ENCODE measurements at regions not wholly inside any gene's neighbourhood (a gene's known extent, or its start where the extent isn't known, plus 50 kb on each side); places are given as distances from the start of the nearest gene placed in this dataset.
"Not testable (repeated sequence)": the region's sequence is repeated elsewhere in the genome, so short reads cannot be mapped to it uniquely, and the experiment has no call there.

DNA sequence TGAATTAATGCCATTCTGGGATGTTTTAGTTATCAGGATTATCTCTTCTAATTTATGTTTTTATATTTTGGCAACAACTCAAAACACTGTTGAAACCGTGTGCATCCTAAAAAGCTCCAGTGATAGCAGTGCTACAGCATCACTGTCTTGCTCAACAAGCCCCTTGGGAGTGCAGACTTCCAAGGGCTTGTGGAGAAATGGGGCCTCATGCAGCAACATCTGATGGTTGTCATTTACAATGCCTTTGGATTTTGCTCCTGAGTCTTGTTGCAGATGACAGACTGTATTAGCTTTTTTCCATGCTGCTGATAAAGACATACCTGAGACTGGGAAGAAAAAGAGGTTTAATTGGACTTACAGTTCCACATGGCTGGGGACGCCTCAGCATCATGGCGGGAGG, 515.4 kb downstream of the NEBL start:
- DNase-seq: no peak

DNA sequence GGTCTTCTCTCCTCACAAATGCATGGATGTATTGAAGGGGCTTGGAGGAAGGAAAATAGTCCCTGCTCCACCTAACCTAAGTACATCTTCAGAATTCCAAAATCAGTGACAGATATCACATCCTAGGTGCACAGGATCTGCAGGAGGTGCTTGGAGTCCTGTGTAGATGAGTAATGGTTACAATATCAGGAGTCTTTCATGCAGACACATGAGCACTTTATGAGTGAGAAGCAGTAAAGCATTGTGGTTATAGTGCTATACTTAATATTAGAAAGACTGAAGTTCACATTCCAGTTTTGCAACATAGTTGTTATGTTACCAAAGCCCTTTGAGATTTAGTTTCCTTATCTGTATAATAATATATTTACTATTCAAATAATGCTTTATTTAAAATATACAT, 516.7 kb downstream of the NEBL start:
- no peak for DNase-seq

DNA sequence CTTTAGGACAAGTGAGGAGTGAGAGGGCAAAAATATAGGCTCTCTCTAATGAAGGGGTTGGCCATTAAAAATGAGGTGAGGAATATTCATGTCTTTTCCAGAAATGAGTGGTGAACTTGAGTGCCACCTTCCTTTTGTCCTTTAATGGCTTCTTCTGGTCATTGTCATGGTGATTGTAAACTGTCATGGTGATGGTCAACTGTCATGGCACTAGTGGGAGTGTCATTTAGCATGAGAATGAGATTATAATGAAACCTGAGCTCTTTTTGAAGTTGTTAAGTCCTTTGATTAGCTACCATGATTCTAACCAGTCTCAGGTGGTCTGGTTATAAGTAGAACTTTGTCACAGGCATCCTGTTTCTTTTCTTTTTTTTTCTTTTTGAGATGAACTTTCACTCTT, 524.4 kb downstream of the NEBL start:
- no peak for DNase-seq

DNA sequence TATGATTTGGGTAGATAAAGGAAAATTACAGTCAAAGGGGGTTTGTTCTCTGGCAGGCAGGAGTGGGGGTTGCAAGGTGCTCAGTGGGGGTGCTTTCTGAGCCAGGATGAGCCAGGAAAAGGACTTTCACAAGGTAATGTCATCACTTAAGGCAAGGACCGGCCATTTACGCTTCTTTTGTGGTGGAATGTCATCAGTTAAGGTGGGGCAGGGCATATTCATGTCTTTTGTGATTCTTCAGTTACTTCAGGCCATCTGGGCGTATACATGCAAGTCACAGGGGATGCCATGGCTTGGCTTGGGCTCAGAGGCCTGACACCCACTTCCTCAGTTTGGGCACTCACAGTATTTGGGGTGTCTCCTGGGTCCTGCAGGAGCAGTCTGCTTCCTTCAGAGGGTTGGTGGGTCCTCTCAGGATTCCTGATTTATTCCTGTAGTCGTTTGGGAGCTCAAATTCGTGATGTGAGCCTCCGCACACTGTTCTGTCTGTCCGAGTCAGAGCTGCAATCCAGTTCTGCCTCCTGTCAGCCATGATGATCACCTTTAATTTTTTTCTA, 526.1 kb downstream of the NEBL start:
- not testable (repeated sequence) for DNase-seq

DNA sequence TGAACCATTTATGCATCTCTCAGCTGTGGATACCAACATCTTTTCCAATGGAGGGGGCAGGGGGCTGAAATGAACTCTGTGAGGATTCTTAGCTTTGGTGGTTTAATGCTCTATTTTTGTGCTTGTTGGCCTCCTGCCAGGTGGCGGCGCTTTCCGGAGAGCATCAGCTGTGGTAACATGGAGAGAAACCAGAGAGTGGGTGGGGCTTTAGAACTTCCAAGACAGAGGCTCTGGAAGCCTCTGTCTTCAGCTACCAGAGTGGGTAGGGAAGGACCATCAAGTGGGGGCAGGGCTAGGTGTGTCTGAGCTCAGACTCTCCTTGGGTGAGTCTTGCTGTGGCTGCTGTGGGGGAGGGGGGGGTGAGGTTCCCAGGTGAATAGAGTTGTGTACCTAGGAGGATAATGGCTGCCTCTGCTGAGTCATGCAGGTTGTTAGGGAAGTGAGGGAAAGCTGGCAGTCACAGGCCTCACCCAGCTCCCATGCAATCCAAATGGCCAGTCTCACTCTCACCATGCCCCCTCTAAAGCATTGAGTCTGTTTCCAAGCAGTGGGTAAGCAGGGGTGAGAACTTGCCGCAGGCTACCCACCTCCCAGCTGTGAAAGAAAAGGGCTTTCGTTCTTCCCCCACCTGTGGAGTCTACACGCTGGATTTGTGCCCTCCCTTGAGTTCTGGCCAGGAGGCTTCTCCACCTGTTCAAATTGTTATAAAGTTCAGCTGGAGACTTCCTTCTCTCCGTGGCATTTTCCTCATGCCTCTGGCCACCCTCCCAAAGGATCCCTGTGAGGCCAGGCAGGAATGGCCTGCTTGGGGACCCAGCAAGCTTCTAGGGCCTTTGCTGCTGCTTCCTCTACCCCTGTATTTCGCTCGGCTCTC, 527.0 kb downstream of the NEBL start:
- DNase-seq: no peak

DNA sequence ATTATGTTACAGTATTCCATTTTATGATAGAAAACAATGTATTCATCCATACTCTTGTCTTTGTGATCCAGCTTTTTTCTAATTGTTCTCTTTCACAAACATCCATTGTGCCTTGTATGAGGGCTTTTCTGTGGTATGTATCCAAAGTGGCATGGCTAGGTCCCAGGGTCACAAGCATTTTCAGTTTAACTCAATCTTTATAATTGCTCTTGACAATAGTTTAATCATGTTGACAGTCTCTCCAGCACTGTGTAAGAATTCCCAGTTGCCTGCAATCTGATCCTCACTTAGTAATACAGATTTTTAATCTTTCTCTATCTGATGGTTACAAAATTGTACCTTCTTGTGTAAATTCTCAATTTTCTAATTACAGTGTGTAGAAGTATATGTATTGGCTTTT, 533.4 kb downstream of the NEBL start:
- DNase-seq: no peak

DNA sequence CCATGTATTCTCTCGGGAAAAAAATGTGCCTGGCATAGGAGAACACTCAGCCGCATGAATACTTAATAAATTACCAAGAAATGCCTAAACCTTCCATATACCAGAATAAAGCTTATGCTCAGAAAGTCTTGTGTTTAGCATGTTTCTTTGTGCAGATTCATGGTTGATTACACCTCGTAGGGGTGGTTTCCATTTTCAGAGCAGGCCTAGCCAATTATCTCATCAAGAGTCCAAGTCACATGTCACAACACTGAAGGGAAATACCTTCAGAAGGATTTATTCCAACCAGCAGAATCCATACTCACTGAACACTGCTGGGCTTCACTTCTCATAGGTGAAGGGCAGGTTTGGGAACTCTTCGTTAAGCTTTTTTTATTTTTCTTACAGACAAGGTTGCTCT, 539.7 kb downstream of the PLXDC2 start:
- DNase-seq: no peak

DNA sequence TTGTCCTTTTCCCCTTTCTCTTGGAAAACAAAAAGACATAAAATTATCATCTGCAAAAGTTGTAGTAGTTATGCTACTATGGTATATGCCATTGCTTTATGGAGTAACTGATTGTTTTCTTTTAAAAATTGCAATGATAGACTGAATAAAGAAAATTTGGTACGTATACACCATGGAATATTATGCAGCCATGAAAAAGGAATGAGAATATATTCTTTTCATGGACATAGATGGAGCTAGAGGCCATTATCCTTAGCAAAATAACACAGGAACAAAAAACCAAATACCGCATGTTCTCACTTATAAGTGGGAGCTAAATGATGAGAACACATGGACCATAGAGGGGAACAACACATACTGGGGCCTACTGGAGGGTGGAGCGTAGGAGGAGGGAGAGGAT, 538.8 kb downstream of the PLXDC2 start:
- no peak for DNase-seq

DNA sequence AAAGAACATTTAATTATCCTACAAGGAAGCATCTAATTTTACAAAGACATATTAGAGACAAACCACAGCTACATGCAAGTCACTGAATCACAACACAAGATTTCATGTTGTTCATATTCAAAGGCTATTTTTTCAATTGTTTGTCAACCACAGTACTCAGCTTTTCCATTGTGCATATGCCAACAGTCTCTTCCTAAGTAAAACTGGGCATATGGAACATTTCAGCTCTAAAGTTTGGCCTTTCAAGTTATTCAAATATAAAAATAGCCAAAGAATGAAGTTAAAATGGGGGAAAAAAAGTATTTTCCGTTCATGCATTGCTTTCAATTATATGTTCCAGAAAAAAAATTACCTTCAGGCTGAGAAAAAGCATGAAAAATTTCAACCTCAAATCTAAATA, 537.9 kb downstream of the PLXDC2 start:
- no peak for DNase-seq

DNA sequence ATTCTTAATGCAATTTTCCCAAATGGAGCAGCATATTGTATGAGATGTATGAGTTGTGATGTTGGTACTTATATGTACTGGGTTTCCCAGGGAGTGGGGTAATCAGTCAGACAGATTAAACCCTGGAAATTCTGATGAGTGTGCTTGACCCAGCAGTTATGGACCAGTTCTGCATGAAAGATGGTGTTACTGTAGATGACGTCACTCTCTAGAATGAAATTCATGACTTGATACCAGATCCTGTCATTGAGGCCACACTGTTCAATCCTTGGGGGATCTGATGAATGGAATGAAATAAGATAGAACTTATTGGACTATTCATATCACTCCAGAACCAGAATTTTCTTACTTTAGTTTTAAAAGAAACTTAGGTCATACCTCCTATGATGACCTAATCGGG, 534.3 kb downstream of the PLXDC2 start:
- no peak for DNase-seq

DNA sequence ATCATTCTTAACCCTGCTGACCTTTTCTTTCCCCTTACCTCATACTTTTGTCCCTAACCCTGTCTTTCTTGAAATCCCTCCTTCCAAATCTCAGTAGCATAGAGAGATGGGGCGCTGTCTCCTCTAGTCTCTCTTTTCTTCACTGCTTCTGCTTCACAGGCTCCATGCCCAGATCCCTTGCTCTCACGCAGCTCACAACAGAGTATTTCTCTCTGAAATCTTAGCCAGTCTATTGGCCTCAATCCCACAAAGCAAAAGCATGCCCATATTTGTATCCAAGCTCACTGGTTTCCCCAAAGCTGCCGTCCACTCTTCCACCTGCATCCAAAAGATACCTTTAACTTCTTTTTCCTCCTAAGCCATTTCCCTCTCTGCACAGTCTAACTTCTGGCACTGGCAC, 526.8 kb downstream of the PLXDC2 start:
- DNase-seq: no peak

All from kidney glomerular epithelial cell (primary cell).